UCSD-AML1 (cell line): ENCODE measurements at regions not wholly inside any gene's neighbourhood (a gene's known extent, or its start where the extent isn't known, plus 50 kb on each side); places are given as distances from the start of the nearest gene placed in this dataset.

Experiments used
- DNase-seq: peaks from one replicate; lab custom pipeline; 2025; ENCODE audit not compliant: unreplicated experiment; lab: John Stamatoyannopoulos, UW

- DNase-seq, result no peak
Measured at GRCh38 chr16:35745821-35746248, 2286.4 kb downstream of the TP53TG3F start.

- DNase-seq, result no peak
Measured at GRCh38 chr16:35746281-35746962, 2287.0 kb downstream of the TP53TG3F start.

DNA sequence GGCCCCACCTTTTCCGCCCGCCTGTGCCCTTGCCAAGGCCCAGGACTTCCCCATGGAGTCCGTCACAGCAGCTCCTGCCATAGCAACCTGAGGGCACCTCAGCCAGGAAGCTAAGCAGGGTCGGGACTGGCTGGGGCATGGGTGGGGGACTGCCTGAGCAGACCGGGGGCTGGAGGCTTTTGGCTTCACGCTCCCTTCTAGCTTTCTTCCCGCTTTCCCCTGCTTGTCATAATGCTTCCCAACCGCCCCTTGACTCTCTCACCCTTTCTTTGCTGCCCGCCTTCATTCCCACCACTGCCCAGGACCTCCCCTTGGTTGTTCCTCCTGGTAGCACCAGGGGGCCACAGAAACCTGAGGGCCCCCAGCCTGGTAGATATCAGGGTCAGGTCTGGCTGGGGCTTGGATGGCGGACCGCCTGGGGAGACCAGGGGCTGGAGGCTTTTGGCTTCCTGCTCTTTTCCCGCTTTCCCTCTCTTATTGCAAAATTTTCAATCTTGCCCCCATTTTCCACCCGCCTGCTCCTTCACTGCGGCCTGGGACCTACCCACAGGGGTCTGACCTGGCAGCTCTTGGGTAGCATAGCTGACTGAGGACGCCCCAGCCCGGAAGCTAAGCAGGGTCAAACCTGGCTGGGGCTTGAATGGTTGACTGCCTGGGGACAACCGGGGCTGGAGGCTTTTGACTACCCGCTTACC is 2287.7 kb downstream of the TP53TG3F start:
- DNase-seq, result no peak

- DNase-seq, result no peak
Measured at GRCh38 chr16:35747658-35748455, 2288.4 kb downstream of the TP53TG3F start.

DNA sequence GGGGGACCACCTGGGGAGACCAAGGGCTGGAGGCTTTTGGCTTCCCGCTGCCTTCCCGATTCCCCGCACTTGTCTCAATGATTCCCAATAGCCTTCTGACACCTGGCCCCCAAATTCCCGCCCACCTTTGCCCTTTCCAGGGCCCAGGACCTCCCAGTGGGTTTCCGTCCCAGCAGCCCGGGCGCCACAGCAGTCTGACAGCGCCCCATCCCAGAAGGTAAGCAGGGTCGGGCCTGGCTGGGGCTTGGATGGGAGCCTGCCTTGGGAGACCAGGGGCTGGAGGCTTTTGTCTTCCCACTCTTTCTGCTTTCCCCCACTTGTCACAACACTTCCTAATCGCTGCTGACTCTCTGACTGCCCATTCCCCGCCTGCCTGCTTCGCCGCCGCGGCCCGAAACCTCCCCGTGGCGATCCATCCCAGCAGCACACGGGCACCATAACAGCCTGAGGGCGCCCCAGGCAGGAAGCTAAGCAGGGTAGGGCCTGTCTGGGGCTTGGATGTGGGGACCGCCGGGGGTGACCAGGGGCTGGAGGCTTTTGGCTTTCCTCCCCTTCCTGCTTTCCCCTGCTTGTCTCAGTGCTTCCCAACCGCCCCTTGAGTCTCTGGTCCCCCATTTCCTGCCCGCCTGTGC is 2289.3 kb downstream of the TP53TG3F start:
- no peak for DNase-seq

- DNase-seq, result no peak
Measured at GRCh38 chr16:35749253-35750141, 2290.1 kb downstream of the TP53TG3F start.

- no peak for DNase-seq
Measured at GRCh38 chr16:35750157-35750689, 2290.8 kb downstream of the TP53TG3F start.

DNA sequence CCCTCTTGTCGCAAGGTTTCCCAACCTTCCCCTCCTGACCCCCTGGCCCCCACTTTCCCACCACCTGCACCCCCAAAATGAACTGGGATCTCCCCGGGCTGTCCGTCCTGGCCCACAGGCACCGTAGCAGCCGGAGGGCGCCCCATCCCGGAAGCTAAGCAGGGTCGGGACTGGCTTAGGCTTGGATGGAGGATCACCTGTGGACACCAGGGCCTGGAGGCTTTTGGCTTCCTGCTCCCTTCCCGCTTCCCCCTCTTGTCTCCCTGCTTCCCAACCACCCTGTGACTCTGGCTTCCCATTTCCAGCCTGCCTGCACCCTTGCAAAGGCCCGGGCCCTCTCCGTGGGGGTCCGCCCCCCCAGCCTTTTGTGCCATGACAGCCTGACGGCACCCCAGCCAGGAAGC is 2291.3 kb downstream of the TP53TG3F start:
- no peak for DNase-seq

DNA sequence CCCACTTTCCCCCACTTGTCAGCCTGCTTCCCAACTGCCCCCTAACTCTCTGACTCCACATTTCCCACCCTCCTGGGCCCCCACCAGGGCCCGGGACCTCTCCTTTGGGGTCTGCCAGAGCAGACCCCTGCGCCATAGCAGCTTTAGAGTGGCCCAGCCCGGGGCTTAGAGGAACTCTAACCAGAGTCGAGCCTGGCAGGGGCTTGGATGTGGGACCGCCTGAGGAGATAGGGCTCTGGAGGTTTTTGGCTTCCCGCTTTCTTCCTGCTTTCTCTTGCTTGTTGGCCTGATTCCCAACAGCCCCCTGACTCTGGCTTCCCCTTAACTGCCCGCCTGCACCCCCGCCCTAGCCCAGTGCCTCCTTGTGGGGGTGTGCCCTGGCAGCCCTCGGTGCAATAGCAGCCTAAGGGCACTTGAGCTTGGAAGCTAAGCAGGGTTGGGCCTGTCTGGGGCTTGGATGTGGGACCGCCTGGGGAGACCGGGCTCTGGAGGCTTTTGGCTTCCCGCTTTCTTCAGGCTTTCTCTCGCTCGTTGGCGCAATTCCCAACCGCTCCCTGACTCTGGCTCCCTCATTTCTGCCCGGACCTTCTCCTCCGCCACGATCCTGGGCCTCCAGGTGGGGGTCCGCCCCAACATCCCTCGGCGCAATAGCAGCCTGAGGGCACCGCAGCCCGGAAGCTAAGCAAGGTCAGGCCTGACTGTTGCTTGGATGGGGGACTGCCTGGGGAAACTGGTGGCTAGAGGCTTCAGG is 2292.0 kb downstream of the TP53TG3F start:
- DNase-seq, result no peak

DNA sequence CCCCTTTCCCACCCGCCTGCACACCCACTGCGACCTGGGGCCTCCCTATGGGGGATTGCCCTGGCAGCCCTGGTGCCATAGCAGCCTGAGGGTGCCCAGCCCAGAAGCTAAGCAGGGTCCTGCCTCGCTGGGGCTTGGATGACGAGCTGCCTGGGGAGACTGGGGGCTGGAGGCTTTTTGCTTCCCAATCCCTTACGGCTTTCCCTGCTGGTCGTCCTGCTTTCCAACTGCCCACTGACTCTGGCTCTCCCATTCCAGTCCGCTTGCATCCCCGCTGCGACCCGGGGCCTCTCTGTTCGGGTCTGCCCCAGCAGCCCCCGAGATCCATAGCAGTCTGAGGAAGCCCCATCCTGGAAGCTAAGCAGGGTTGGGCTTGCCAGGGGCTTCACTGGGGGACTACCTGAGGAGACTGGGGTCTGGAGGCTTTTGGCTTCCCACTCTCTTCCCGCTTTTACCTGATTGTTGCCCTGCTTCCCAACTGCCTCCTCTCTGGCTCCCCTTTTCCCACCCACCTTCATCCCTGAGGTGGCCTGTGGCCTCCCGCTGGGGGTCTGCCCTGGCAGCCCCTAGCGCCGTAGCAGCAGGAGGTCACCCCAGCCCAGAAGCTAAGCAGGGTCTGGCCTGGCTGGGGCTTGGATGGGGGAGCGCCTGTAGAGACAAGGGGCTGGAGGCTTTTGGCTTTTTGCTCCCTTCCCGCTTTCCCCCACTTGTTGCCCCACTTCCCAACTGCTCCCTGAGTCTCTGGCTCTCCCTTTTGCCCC is 2292.8 kb downstream of the TP53TG3F start:
- no peak for DNase-seq

DNA sequence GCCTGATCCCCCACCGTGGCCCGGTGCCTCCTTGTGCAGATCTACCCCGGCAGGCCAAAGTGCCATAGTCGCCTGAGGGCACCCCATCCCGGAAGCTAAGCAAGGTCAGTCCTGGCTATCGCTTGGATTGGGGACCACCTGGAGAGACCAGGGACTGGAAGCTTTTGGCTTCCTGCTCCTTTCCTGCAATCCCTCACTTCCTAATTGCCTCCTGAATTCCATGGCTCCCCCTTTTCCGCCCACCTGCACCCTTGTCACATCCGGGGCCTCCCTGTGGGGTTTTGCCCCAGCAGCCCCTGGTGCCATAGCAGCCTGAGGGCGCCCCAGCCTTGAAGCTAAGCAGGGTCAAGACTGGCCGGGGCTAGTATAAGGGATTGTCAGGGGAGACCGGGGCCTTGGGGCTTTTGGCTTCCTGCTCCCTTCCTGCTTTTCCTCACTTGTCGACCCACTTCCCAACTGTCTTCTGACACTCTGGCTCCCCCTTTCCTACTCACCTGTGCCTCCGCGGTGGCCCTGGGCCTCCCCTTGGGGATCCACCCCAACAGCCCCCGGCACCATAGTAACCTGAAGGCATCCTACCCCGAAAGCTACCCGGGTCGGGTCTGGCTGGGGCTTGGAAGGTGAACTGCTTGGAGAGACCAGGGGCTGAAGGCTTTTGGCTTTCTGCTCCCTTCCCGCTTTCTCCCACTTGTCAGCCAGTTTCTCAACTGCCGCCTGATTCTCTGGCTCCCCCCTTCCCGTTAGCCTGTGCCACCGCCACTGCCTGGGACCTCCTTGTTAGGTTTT is 2293.6 kb downstream of the TP53TG3F start:
- DNase-seq, result no peak

- DNase-seq, result no peak
Measured at GRCh38 chr16:35753559-35754390, 2294.4 kb downstream of the TP53TG3F start.

DNA sequence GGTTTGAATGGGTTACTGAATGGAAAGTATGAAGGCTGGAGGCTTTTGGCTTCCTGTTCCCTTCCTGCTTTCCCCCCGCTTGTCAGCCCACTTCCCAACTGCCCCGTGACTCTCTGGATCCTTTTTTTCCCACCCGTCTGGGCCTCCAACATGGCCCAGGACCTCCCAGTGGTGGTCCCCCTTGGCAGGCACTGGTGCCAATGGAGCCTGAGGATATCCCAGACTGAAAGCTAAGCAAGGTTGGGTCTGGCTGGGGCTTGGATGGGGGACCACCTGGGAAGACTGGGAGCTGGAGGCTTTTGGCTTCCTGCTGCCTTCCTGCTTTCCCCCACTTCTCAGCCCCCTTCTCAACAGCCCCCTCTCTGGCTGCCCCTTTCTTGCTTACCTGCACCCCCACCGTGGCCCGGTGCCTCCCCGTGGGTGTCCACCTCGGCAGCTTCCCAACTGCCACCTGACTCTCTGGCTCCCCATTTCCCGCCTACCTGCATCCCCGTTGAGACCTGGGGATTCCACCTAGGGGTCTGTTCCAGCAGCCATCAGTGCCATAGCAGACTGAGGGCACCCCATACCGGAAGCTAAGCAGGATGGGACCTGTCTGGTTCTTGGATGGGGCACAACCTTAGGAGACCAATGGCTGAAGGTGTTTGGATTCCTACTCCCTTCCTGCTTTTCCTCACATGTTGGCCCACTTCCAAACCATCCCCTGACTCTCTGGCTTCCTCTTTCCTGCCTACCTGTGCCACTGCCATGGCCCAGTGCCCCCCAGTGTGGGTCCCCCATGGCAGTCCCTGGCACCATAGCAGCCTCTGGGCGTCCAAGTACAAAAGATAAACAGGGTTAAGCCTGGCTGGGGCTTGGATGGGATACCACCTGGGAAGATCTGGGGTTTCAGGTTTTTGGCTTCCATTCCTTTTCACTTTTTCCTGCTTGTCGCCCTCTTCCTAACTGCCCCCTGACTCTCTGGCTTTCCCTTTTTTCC is 2295.3 kb downstream of the TP53TG3F start:
- no peak for DNase-seq

DNA sequence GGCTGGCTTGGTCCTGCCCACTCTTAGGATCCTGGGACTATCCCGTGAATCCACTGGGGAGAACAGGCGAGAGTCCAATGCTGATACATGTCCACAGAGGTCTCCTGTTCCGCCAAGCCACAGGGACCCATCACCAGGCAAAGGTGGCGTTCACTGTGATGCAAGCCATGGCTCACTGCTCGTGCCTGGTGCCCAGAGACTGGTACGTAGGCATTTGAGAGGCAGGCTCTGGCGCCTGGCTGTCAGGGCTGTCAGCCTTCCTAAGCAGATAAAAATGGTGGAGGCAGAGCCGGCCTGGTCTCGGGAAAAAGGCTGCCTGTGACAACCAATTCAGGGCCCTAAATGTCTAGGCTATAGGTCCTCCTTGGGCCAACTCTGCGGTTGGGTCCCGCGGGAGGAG is 2329.0 kb downstream of the TP53TG3F start:
- no peak for DNase-seq

DNA sequence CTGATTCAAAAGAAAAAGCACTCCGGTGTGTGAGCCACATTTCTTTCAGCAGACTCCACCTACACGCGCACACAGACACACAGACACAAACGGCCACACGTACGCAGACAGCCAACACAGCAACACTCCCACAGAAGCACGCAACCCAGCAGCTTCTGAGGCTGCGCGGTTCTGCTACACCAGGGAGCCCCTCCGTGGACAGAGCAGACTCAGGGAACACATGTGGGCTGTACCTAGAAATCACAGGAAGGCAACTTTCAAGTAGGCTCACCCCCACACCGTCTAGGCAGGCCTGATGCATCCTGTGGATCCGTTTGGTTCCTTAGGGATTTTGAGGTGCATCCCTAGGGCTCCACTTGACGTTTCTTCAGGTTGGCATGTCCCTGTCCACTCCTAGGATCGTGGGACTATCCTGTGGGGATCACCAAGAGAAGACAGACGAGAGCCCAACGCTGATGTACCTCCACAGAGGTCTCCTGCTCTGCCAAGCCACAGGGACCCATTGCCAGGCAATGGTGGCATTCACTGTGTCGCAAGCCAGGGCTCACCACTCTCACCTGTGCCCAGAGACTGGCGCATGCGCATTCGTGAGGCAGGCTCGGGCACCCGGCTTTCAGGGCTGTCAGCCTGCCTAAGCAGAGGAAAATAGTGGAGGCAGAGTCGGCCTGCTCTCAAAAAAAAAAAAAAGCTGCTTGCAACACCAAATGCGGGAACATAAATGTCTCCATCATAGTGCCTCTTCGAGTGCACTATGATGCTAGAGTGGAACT is 2333.3 kb downstream of the TP53TG3F start:
- DNase-seq, result no peak
